Retina (tissue), 1 donor: ENCODE measurements at regions not wholly inside any gene's neighbourhood (a gene's known extent, or its start where the extent isn't known, plus 50 kb on each side); places are given as distances from the start of the nearest gene placed in this dataset.

ENCODE experiments used
- DNase-seq: peaks from one replicate; pipeline ENCODE4 v3.0.0-alpha.2; 2016

GRCh38 chr3:72388644-72389043, 459.6 kb downstream of the SHQ1 start:
- no peak for DNase-seq

- DNase-seq: no peak
Observed at GRCh38 chr3:72388117-72388516, 460.1 kb downstream of the SHQ1 start.

GRCh38 chr3:72386327-72387000, 461.8 kb downstream of the SHQ1 start:
- DNase-seq: no peak

GRCh38 chr3:72385167-72385566, 463.1 kb downstream of the SHQ1 start:
- no peak for DNase-seq

- no peak for DNase-seq
Observed at GRCh38 chr3:72384602-72385001, 463.6 kb downstream of the SHQ1 start.

- DNase-seq: no peak
Observed at GRCh38 chr3:72383883-72384282, 464.4 kb downstream of the SHQ1 start.

GRCh38 chr3:72383230-72383629, 465.0 kb downstream of the SHQ1 start:
- no peak for DNase-seq

- no peak for DNase-seq
Observed at GRCh38 chr3:72382460-72382859, 465.8 kb downstream of the SHQ1 start.

- DNase-seq: no peak
Observed at GRCh38 chr3:72381584-72381983, 466.7 kb downstream of the SHQ1 start.

- no peak for DNase-seq
Observed at GRCh38 chr3:72380711-72381493, 467.3 kb downstream of the SHQ1 start.

GRCh38 chr3:72380193-72380592, 468.1 kb downstream of the SHQ1 start:
- no peak for DNase-seq

- peak; percentile 19 for DNase-seq
Observed at GRCh38 chr3:72379500-72380187, 468.6 kb downstream of the SHQ1 start.

- DNase-seq: no peak
Observed at GRCh38 chr3:72378287-72378686, 470.0 kb downstream of the SHQ1 start.

- no peak for DNase-seq
Observed at GRCh38 chr3:72376956-72377710, 471.1 kb downstream of the SHQ1 start.

- DNase-seq: no peak
Observed at GRCh38 chr3:72375237-72376076, 472.8 kb downstream of the SHQ1 start.

- no peak for DNase-seq
Observed at GRCh38 chr3:72373139-72373538, 475.1 kb downstream of the SHQ1 start.

- no peak for DNase-seq
Observed at GRCh38 chr3:72372161-72372560, 476.1 kb downstream of the SHQ1 start.

GRCh38 chr3:72371431-72371830, 476.8 kb downstream of the SHQ1 start:
- no peak for DNase-seq

GRCh38 chr3:72370947-72371346, 477.3 kb downstream of the SHQ1 start:
- DNase-seq: no peak

GRCh38 chr3:72369681-72370080, 478.6 kb downstream of the SHQ1 start:
- DNase-seq: no peak

- DNase-seq: no peak
Observed at GRCh38 chr3:72368331-72368975, 479.8 kb downstream of the SHQ1 start.

- no peak for DNase-seq
Observed at GRCh38 chr3:72361990-72362389, 486.3 kb downstream of the SHQ1 start.
